ENCODE measurements at regions not wholly inside any gene's neighbourhood (a gene's known extent, or its start where the extent isn't known, plus 50 kb on each side); places are given as distances from the start of the nearest gene placed in this dataset.

DNA sequence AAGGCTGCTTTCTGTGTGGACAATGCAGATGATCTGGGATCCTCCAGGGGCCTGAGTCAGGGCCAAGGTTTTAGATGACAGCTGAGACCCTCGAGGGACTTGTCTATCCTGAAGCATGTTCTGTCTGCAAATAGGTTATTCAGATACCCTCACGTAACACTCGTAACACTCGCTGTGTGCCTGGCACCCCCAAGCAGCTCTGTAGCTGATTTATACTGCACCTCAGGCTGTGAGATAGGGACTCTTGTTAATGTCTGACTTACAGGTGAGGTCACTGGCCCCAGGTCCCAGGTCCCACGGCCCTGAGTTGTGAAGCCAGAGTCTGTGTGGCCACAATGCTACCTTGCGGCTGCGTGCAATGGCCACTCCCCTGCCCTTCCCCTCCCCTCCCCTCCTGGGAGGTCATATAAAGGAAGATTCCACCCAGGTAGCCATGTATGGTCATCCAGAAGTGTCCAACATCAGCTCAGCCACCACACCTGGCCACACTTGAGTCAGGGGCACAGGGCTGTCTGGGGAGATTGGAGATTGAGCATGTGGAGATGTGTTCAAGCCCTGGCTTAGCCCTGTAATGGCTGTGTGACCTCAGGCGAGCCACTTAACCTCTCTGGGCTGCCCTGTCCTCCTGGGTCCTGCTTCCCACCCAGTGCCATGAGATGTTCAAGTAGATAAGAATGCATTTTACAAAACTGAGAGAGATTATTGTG lies 687.7 kb downstream of the MATN1 start:
- H3K27ac ChIP-seq (ENCODE audit: control insufficient read depth, insufficient read depth, low read length), result no peak overlapping the region
- H4K20me1 ChIP-seq (ENCODE audit: control insufficient read depth, extremely low read depth, insufficient read depth, low read length), result no peaks in the 10 kb centered on the region
- no peaks in the 10 kb centered on the region for H3K9me3 ChIP-seq (ENCODE audit: control insufficient read depth, low read depth, low read length)
- no peaks in the 10 kb centered on the region for H3K79me2 ChIP-seq (ENCODE audit: control insufficient read depth, insufficient read depth, low read length)
- H3K4me2 ChIP-seq (ENCODE audit: control insufficient read depth, extremely low read depth, insufficient read depth, low read depth, low read length), result no peak overlapping the region
- DNase-seq (ENCODE audit: low read depth, low spot score), result no peak
- no peaks in the 10 kb centered on the region for H3K9me1 ChIP-seq (ENCODE audit: control insufficient read depth, extremely low read depth, insufficient read depth, low read length)
- no peak for FAIRE-seq
- H3K9ac ChIP-seq (ENCODE audit: control insufficient read depth, extremely low read depth, insufficient read depth, low read length), result no peak overlapping the region
- H3K27me3 ChIP-seq (ENCODE audit: control insufficient read depth, extremely low read depth, insufficient read depth, low read length), result no peaks in the 10 kb centered on the region
- TF ChIP-seq EZH2 (IDR thresholded peaks at IDR 0.05; ENCODE audit: low read length), result no peak
- TF ChIP-seq, protein P1, sequence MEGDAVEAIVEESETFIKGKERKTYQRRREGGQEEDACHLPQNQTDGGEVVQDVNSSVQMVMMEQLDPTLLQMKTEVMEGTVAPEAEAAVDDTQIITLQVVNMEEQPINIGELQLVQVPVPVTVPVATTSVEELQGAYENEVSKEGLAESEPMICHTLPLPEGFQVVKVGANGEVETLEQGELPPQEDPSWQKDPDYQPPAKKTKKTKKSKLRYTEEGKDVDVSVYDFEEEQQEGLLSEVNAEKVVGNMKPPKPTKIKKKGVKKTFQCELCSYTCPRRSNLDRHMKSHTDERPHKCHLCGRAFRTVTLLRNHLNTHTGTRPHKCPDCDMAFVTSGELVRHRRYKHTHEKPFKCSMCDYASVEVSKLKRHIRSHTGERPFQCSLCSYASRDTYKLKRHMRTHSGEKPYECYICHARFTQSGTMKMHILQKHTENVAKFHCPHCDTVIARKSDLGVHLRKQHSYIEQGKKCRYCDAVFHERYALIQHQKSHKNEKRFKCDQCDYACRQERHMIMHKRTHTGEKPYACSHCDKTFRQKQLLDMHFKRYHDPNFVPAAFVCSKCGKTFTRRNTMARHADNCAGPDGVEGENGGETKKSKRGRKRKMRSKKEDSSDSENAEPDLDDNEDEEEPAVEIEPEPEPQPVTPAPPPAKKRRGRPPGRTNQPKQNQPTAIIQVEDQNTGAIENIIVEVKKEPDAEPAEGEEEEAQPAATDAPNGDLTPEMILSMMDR (optimal IDR thresholded peaks at IDR 0.05 in 1 of 3, IDR thresholded peaks at IDR 0.05 in 1 of 3, conservative IDR thresholded peaks at IDR 0.05 in 1 of 3; ENCODE audit: extremely low read depth in 1 of 3, insufficient read depth in 2 of 3, low read length in 3 of 3), result no peak
- dilution Hi-C loops (cut with MboI; ENCODE audit: extremely low pct_ligation_motif_present, low sequenced_read_pairs), result no loop called here
- no peaks in the 10 kb centered on the region for H3K36me3 ChIP-seq (ENCODE audit: control insufficient read depth in 2 of 2, extremely low read depth in 1 of 2, insufficient read depth in 2 of 2, low read length in 2 of 2)
- no peak overlapping the region for H2AFZ ChIP-seq (ENCODE audit: control insufficient read depth, low read length)
- no peaks in the 10 kb centered on the region for H3K4me1 ChIP-seq (ENCODE audit: control insufficient read depth, extremely low read depth, insufficient read depth, low read length)
- no peak overlapping the region for H3K4me3 ChIP-seq (ENCODE audit: control insufficient read depth in 2 of 3, extremely low read depth in 1 of 3, insufficient read depth in 2 of 3, low read depth in 1 of 3, low read length in 3 of 3)

DNA sequence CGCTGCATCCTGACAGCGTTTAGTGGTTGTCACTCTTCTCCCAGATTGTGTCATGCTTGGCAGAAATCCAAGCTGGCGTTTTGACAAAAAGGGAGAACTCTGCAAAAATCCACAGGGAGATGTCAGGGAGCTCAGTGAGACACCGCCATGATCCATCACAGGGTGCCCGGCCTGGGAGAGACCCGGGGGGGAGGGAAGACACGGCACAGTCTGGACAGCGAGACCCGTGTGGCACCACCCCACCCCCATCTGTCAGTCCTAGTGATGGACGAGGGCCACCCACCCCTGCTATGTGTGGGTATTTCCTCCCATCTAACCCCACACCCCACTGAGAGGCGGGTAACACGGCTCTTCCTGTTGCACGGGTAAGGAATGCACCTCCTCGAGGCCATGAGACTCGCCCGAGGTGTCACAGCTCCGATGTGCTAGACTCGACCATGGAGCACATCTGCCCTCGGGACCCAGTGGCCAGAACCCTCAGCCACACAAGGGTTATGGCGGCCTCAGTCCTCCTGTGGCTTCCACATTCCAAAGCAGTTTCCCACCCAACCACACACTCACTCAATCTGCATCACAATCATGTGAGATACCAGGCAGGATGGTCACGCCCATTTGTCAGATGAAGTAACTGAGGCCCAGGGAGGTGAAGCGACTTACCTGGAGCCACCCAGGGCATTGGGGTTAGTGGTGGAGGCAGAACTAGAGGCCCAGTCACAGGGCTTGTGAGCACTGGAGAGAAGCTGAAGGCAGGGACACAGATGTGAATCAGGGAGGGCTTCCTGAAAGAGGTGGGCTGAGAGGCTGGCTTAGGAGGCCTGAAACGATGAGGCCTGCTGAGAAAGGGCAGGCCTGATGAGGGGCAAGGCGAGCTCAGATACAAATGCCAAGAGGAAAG lies 688.5 kb downstream of the MATN1 start:
- no peak overlapping the region for H2AFZ ChIP-seq (ENCODE audit: control insufficient read depth, low read length)
- dilution Hi-C loops (cut with MboI; ENCODE audit: extremely low pct_ligation_motif_present, low sequenced_read_pairs), result no loop called here
- no peak overlapping the region for H3K27ac ChIP-seq (ENCODE audit: control insufficient read depth, insufficient read depth, low read length)
- H3K4me3 ChIP-seq (ENCODE audit: control insufficient read depth in 2 of 3, extremely low read depth in 1 of 3, insufficient read depth in 2 of 3, low read depth in 1 of 3, low read length in 3 of 3), result no peak overlapping the region
- no peaks in the 10 kb centered on the region for H3K36me3 ChIP-seq (ENCODE audit: control insufficient read depth in 2 of 2, extremely low read depth in 1 of 2, insufficient read depth in 2 of 2, low read length in 2 of 2)
- no peaks in the 10 kb centered on the region for H3K9me3 ChIP-seq (ENCODE audit: control insufficient read depth, low read depth, low read length)
- H3K79me2 ChIP-seq (ENCODE audit: control insufficient read depth, insufficient read depth, low read length), result no peaks in the 10 kb centered on the region
- H3K9me1 ChIP-seq (ENCODE audit: control insufficient read depth, extremely low read depth, insufficient read depth, low read length), result no peaks in the 10 kb centered on the region
- no peak overlapping the region for H3K4me2 ChIP-seq (ENCODE audit: control insufficient read depth, extremely low read depth, insufficient read depth, low read depth, low read length)
- no peaks in the 10 kb centered on the region for H3K4me1 ChIP-seq (ENCODE audit: control insufficient read depth, extremely low read depth, insufficient read depth, low read length)
- no peaks in the 10 kb centered on the region for H4K20me1 ChIP-seq (ENCODE audit: control insufficient read depth, extremely low read depth, insufficient read depth, low read length)
- no peak overlapping the region for H3K9ac ChIP-seq (ENCODE audit: control insufficient read depth, extremely low read depth, insufficient read depth, low read length)
- H3K27me3 ChIP-seq (ENCODE audit: control insufficient read depth, extremely low read depth, insufficient read depth, low read length), result no peaks in the 10 kb centered on the region
- DNase-seq (ENCODE audit: low read depth, low spot score), result no peak
- FAIRE-seq, result no peak
- no peak for TF ChIP-seq EZH2 (IDR thresholded peaks at IDR 0.05; ENCODE audit: low read length)
- TF ChIP-seq, protein P1 (optimal IDR thresholded peaks at IDR 0.05 in 1 of 3, IDR thresholded peaks at IDR 0.05 in 1 of 3, conservative IDR thresholded peaks at IDR 0.05 in 1 of 3; ENCODE audit: extremely low read depth in 1 of 3, insufficient read depth in 2 of 3, low read length in 3 of 3), result no peak

Measured in keratinocyte (primary cell).